ENCODE measurements at regions not wholly inside any gene's neighbourhood (a gene's known extent, or its start where the extent isn't known, plus 50 kb on each side); places are given as distances from the start of the nearest gene placed in this dataset.
A peak's percentile ranks its signal among the peaks of the same experiment; 100 is the strongest.

GRCh38 chr14:96727980-96728717 is 69.0 kb upstream of the VRK1 start:
- no peaks in the 10 kb centered on the region for H3K4me1 ChIP-seq (ENCODE audit: control insufficient read depth, insufficient read depth, low read length)
- H3K9me3 ChIP-seq (ENCODE audit: control insufficient read depth, insufficient read depth, low read depth, low read length): 0 out of 2 replicates have a peak, but pooled peaks cover 4% of the 10 kb centered on the region
- no peaks in the 10 kb centered on the region for H3K36me3 ChIP-seq (ENCODE audit: control insufficient read depth, insufficient read depth, low read length)
- H3K27me3 ChIP-seq (ENCODE audit: control insufficient read depth, insufficient read depth, low read length): no peaks in the 10 kb centered on the region; the same call in 1 of the 2 replicates
- no peak overlapping the region for H3K27ac ChIP-seq (ENCODE audit: low read depth, low read length)
- H3K9ac ChIP-seq (ENCODE audit: low read length): no peak overlapping the region
- H3K4me3 ChIP-seq (ENCODE audit: low read depth, low read length): no peak overlapping the region

DNA sequence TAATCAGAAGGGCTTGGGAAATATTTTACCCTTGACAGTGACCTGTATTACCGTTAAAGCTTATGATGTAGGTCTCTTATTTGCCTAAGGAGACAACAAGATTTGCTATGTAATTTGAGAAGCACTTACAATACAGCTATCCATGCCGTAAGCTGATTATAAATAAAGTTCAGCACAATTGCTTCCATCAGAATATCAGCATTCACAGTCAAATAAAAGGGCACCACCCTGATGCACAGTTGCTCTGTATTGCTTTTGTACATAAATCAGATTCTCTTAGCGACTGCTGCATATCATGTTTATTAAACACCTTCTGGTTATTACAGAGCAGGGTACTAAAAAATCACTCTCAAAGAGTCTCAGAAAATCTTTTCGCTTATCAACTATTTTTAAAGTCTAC is 67.3 kb upstream of the VRK1 start:
- H3K27me3 ChIP-seq (ENCODE audit: control insufficient read depth, insufficient read depth, low read length): no peaks in the 10 kb centered on the region
- no peaks in the 10 kb centered on the region for H3K36me3 ChIP-seq (ENCODE audit: control insufficient read depth, insufficient read depth, low read length)
- no peak overlapping the region for H3K9ac ChIP-seq (ENCODE audit: low read length)
- no peak overlapping the region for H3K4me3 ChIP-seq (ENCODE audit: low read depth, low read length)
- H3K4me1 ChIP-seq (ENCODE audit: control insufficient read depth, insufficient read depth, low read length): no peaks in the 10 kb centered on the region
- H3K27ac ChIP-seq (ENCODE audit: low read depth, low read length): no peak overlapping the region
- no peaks in the 10 kb centered on the region for H3K9me3 ChIP-seq (ENCODE audit: control insufficient read depth, insufficient read depth, low read depth, low read length)

DNA sequence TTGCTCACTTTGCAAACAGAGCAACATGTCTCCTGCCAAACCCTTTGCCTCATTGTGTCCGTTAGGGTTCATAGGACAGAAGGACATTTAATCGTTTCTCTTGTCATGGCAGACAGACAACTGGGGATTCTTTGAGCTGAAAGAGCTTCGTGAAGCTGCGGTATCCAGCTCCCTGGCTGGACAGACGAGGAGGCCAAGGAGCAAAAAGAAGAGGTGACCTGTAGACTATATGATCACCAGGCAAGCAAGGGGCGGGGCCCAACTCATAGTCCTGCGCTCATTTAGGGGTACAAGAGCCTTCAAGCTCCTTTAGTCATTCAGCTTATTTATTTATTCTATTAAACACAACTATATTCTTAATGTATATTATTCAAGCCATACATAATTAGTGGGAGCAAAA is 66.8 kb upstream of the VRK1 start:
- Histone ChIP-seq H3K36me3 (ENCODE audit: control insufficient read depth, insufficient read depth, low read length) (no peaks in the 10 kb centered on the region), H3K27ac (ENCODE audit: low read depth, low read length) (no peak overlapping the region), H3K4me3 (ENCODE audit: low read depth, low read length) (no peak overlapping the region), H3K4me1 (ENCODE audit: control insufficient read depth, insufficient read depth, low read length) (no peaks in the 10 kb centered on the region), H3K9me3 (ENCODE audit: control insufficient read depth, insufficient read depth, low read depth, low read length) (no peaks in the 10 kb centered on the region), H3K9ac (ENCODE audit: low read length) (no peak overlapping the region), H3K27me3 (ENCODE audit: control insufficient read depth, insufficient read depth, low read length) (no peaks in the 10 kb centered on the region)

GRCh38 chr14:96734076-96734622 is 63.0 kb upstream of the VRK1 start:
- Histone ChIP-seq H3K27ac (ENCODE audit: low read depth, low read length) (no peak overlapping the region), H3K9ac (ENCODE audit: low read length) (no peak overlapping the region), H3K9me3 (ENCODE audit: control insufficient read depth, insufficient read depth, low read depth, low read length) (no peaks in the 10 kb centered on the region), H3K4me1 (ENCODE audit: control insufficient read depth, insufficient read depth, low read length) (peaks cover 8% of the 10 kb centered on the region; the same call in 1 of the 2 replicates), H3K36me3 (ENCODE audit: control insufficient read depth, insufficient read depth, low read length) (no peaks in the 10 kb centered on the region), H3K27me3 (ENCODE audit: control insufficient read depth, insufficient read depth, low read length) (no peaks in the 10 kb centered on the region), H3K4me3 (ENCODE audit: low read depth, low read length) (no peak overlapping the region)

DNA sequence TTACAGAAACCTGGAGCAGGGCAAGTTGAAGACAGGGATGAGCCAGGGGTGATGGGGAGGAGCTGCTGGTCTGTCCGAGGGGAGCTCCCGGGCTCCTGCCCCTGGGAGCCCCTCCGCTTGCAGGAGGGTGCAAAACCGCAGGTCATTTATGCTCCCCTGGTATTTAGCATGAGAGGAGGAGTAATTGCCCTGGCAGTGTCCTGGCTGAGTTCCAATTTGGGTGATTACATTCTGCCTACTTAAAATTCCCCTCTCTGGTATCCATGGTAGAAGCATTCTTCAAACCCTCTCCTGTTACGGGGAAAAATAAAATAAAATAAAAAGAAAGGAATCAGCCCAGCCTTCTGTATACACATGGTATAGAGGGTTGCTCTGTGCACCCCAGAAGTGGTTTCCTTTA is 61.7 kb upstream of the VRK1 start:
- Histone ChIP-seq H3K4me1 (ENCODE audit: control insufficient read depth, insufficient read depth, low read length) (peaks cover 17% of the 10 kb centered on the region), H3K4me3 (ENCODE audit: low read depth, low read length) (no peak overlapping the region), H3K27ac (ENCODE audit: low read depth, low read length) (no peak overlapping the region), H3K27me3 (ENCODE audit: control insufficient read depth, insufficient read depth, low read length) (peaks cover 2% of the 10 kb centered on the region; the same call in 1 of the 2 replicates), H3K9ac (ENCODE audit: low read length) (no peak overlapping the region), H3K36me3 (ENCODE audit: control insufficient read depth, insufficient read depth, low read length) (no peaks in the 10 kb centered on the region), H3K9me3 (ENCODE audit: control insufficient read depth, insufficient read depth, low read depth, low read length) (no peaks in the 10 kb centered on the region)

GRCh38 chr14:96736439-96736838 is 60.7 kb upstream of the VRK1 start:
- Histone ChIP-seq H3K36me3 (ENCODE audit: control insufficient read depth, insufficient read depth, low read length) (no peaks in the 10 kb centered on the region), H3K9me3 (ENCODE audit: control insufficient read depth, insufficient read depth, low read depth, low read length) (no peaks in the 10 kb centered on the region), H3K27me3 (ENCODE audit: control insufficient read depth, insufficient read depth, low read length) (peaks cover 10% of the 10 kb centered on the region), H3K9ac (ENCODE audit: low read length) (no peak overlapping the region), H3K4me3 (ENCODE audit: low read depth, low read length) (no peak overlapping the region), H3K4me1 (ENCODE audit: control insufficient read depth, insufficient read depth, low read length) (peaks cover 24% of the 10 kb centered on the region), H3K27ac (ENCODE audit: low read depth, low read length) (no peak overlapping the region)

GRCh38 chr14:96737881-96738280 is 59.3 kb upstream of the VRK1 start:
- H3K4me3 ChIP-seq (ENCODE audit: low read depth, low read length): no peak overlapping the region
- peaks cover 15% of the 10 kb centered on the region for H3K27me3 ChIP-seq (ENCODE audit: control insufficient read depth, insufficient read depth, low read length)
- peaks cover 26% of the 10 kb centered on the region for H3K4me1 ChIP-seq (ENCODE audit: control insufficient read depth, insufficient read depth, low read length)
- no peak overlapping the region for H3K9ac ChIP-seq (ENCODE audit: low read length)
- H3K9me3 ChIP-seq (ENCODE audit: control insufficient read depth, insufficient read depth, low read depth, low read length): no peaks in the 10 kb centered on the region
- no peaks in the 10 kb centered on the region for H3K36me3 ChIP-seq (ENCODE audit: control insufficient read depth, insufficient read depth, low read length)
- no peak overlapping the region for H3K27ac ChIP-seq (ENCODE audit: low read depth, low read length)

GRCh38 chr14:96739200-96739910 is 57.8 kb upstream of the VRK1 start:
- no peaks in the 10 kb centered on the region for H3K36me3 ChIP-seq (ENCODE audit: control insufficient read depth, insufficient read depth, low read length)
- no peak overlapping the region for H3K4me3 ChIP-seq (ENCODE audit: low read depth, low read length)
- peaks cover 22% of the 10 kb centered on the region for H3K27me3 ChIP-seq (ENCODE audit: control insufficient read depth, insufficient read depth, low read length)
- H3K9ac ChIP-seq (ENCODE audit: low read length): no peak overlapping the region
- no peak overlapping the region for H3K27ac ChIP-seq (ENCODE audit: low read depth, low read length)
- no peaks in the 10 kb centered on the region for H3K9me3 ChIP-seq (ENCODE audit: control insufficient read depth, insufficient read depth, low read depth, low read length)
- peaks cover 26% of the 10 kb centered on the region for H3K4me1 ChIP-seq (ENCODE audit: control insufficient read depth, insufficient read depth, low read length)

- Histone ChIP-seq H3K4me3 (ENCODE audit: low read depth, low read length) (peak overlapping the region; percentile 72), H3K36me3 (ENCODE audit: control insufficient read depth, insufficient read depth, low read length) (no peaks in the 10 kb centered on the region), H3K9me3 (ENCODE audit: control insufficient read depth, insufficient read depth, low read depth, low read length) (no peaks in the 10 kb centered on the region), H3K9ac (ENCODE audit: low read length) (peak overlapping the region; percentile 7), H3K4me1 (ENCODE audit: control insufficient read depth, insufficient read depth, low read length) (peaks cover 26% of the 10 kb centered on the region), H3K27me3 (ENCODE audit: control insufficient read depth, insufficient read depth, low read length) (peaks cover 24% of the 10 kb centered on the region), H3K27ac (ENCODE audit: low read depth, low read length) (no peak overlapping the region)
Observed at GRCh38 chr14:96741151-96741977, 55.8 kb upstream of the VRK1 start.

DNA sequence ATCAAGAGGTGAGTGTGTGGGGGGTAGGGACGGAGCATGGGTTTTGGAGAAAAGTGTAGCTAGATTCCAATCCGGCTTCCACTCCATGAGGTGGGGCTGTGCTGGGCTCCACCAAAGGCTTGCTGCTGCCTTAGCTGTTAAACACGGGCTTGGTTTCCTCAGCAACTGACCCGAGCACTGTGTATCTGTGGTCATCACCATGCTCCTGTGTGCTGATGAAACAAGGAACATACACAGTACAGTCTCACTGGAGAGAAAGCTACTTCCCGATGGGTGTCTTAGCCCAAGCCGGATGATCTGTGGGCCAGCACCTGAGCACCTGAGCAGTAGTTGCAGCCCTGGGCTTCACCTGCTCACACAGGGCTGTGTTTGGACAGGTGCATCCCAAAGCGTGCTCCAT is 52.9 kb upstream of the VRK1 start:
- peaks cover 24% of the 10 kb centered on the region for H3K27me3 ChIP-seq (ENCODE audit: control insufficient read depth, insufficient read depth, low read length)
- H3K9me3 ChIP-seq (ENCODE audit: control insufficient read depth, insufficient read depth, low read depth, low read length): no peaks in the 10 kb centered on the region
- no peak overlapping the region for H3K9ac ChIP-seq (ENCODE audit: low read length)
- no peak overlapping the region for H3K27ac ChIP-seq (ENCODE audit: low read depth, low read length)
- H3K4me1 ChIP-seq (ENCODE audit: control insufficient read depth, insufficient read depth, low read length): peaks cover 17% of the 10 kb centered on the region
- no peak overlapping the region for H3K4me3 ChIP-seq (ENCODE audit: low read depth, low read length)
- H3K36me3 ChIP-seq (ENCODE audit: control insufficient read depth, insufficient read depth, low read length): no peaks in the 10 kb centered on the region
